ENCODE measurements at regions not wholly inside any gene's neighbourhood (a gene's known extent, or its start where the extent isn't known, plus 50 kb on each side); places are given as distances from the start of the nearest gene placed in this dataset.

DNA sequence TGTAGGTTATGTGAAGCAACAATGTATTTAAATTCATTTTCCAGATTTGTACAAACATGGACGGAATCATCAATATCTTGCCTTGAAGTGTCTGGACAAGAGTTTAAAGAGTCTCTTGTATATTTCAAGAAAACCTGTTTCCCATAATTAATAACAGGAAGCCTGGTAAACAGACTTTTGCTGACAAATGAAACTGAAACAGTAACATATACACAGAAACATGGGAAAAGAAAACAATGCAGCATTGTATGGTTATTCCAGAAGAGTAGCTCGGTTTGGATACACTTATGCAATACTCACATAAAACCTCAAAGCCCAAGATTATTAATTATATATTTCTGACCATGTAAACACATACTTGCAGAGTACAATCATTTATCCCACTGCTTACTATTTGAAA, 265.5 kb downstream of the PTPRC start:
- TF ChIP-seq, protein P1, sequence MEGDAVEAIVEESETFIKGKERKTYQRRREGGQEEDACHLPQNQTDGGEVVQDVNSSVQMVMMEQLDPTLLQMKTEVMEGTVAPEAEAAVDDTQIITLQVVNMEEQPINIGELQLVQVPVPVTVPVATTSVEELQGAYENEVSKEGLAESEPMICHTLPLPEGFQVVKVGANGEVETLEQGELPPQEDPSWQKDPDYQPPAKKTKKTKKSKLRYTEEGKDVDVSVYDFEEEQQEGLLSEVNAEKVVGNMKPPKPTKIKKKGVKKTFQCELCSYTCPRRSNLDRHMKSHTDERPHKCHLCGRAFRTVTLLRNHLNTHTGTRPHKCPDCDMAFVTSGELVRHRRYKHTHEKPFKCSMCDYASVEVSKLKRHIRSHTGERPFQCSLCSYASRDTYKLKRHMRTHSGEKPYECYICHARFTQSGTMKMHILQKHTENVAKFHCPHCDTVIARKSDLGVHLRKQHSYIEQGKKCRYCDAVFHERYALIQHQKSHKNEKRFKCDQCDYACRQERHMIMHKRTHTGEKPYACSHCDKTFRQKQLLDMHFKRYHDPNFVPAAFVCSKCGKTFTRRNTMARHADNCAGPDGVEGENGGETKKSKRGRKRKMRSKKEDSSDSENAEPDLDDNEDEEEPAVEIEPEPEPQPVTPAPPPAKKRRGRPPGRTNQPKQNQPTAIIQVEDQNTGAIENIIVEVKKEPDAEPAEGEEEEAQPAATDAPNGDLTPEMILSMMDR (IDR thresholded peaks at IDR 0.05; ENCODE audit: insufficient read depth, low read depth, low read length), result no peak
- TF ChIP-seq EZH2 (IDR thresholded peaks at IDR 0.05; ENCODE audit: insufficient read depth, low read length), result no peak

Measured in astrocyte (in vitro differentiated cells and primary cell).